GM21515 (cell line): ENCODE measurements at regions not wholly inside any gene's neighbourhood (a gene's known extent, or its start where the extent isn't known, plus 50 kb on each side); places are given as distances from the start of the nearest gene placed in this dataset.
A peak's percentile ranks its signal among the peaks of the same experiment; 100 is the strongest.
"Not testable (repeated sequence)": the region's sequence is repeated elsewhere in the genome, so short reads cannot be mapped to it uniquely, and the experiment has no call there.

Source experiments
- ATAC-seq: cut with Tn5 transposase; IDR thresholded peaks from one replicate; pipeline ENCODE4 v1.9.1; 2021; ENCODE audit not compliant: unreplicated experiment

GRCh38 chr1:79259390-79260336 is 253.1 kb upstream of the ADGRL4 start:
- ATAC-seq, result peak; percentile 80

GRCh38 chr1:79255421-79255820 is 248.9 kb upstream of the ADGRL4 start:
- no peak for ATAC-seq

- no peak for ATAC-seq
Measured at GRCh38 chr1:79252598-79252997, 246.1 kb upstream of the ADGRL4 start.

- no peak for ATAC-seq
Measured at GRCh38 chr1:79239840-79240239, 233.3 kb upstream of the ADGRL4 start.

GRCh38 chr1:79235301-79236002 is 228.9 kb upstream of the ADGRL4 start:
- no peak for ATAC-seq

GRCh38 chr1:79232818-79233217 is 226.3 kb upstream of the ADGRL4 start:
- ATAC-seq, result no peak

- ATAC-seq, result not testable (repeated sequence)
Measured at GRCh38 chr1:79230751-79231150, 224.2 kb upstream of the ADGRL4 start.

- ATAC-seq, result no peak
Measured at GRCh38 chr1:79226963-79227362, 220.4 kb upstream of the ADGRL4 start.

- no peak for ATAC-seq
Measured at GRCh38 chr1:79224537-79224936, 218.0 kb upstream of the ADGRL4 start.

- ATAC-seq, result no peak
Measured at GRCh38 chr1:79220509-79220908, 214.0 kb upstream of the ADGRL4 start.

GRCh38 chr1:79215311-79215710 is 208.8 kb upstream of the ADGRL4 start:
- no peak for ATAC-seq

GRCh38 chr1:79207786-79208185 is 201.3 kb upstream of the ADGRL4 start:
- ATAC-seq, result no peak

GRCh38 chr1:79207331-79207730 is 200.8 kb upstream of the ADGRL4 start:
- no peak for ATAC-seq

GRCh38 chr1:79204779-79205479 is 198.4 kb upstream of the ADGRL4 start:
- no peak for ATAC-seq

- no peak for ATAC-seq
Measured at GRCh38 chr1:79198832-79199231, 192.3 kb upstream of the ADGRL4 start.

GRCh38 chr1:79197421-79197820 is 190.9 kb upstream of the ADGRL4 start:
- no peak for ATAC-seq

- no peak for ATAC-seq
Measured at GRCh38 chr1:79196211-79196610, 189.7 kb upstream of the ADGRL4 start.

- ATAC-seq, result peak; percentile 51
Measured at GRCh38 chr1:79193211-79194079, 186.9 kb upstream of the ADGRL4 start.

- peak; percentile 54 for ATAC-seq
Measured at GRCh38 chr1:79190074-79190473, 183.5 kb upstream of the ADGRL4 start.

GRCh38 chr1:79188337-79188736 is 181.8 kb upstream of the ADGRL4 start:
- ATAC-seq, result no peak

GRCh38 chr1:79186260-79186659 is 179.7 kb upstream of the ADGRL4 start:
- no peak for ATAC-seq
